Stimulated activated CD8-positive, alpha-beta memory T cell treated with anti-CD3 and anti-CD28 coated beads, Interleukin-12 subunit alpha, Interleukin-12 subunit beta, amount 100 ng/mL, for 1 hour (primary cell): ENCODE measurements at regions not wholly inside any gene's neighbourhood (a gene's known extent, or its start where the extent isn't known, plus 50 kb on each side); places are given as distances from the start of the nearest gene placed in this dataset.

ENCODE experiments used
- DNase-seq: peaks from one replicate; pipeline ENCODE4 v3.0.0-alpha.2; 2020; ENCODE audit warnings: low read depth

DNA sequence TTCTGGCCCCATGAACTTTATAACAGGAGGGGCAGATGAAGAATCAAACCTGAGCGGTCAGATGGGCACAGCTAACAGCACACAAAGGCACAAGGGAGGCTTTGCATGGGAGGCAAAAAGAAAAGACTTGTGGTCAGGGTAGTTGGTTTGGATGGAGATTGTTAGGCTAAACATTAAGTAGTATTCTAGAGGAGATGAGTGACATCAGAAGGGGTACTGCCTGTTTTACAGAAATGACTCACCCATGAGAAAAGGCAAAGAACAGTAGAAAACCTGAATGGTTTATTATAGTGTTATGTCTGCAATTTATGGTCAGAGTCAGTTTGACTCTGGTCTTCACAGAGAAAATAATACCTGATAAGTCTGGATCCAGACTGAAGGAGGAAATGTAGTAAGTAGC, 129.8 kb upstream of the KIRREL3 start:
- DNase-seq = no peak

DNA sequence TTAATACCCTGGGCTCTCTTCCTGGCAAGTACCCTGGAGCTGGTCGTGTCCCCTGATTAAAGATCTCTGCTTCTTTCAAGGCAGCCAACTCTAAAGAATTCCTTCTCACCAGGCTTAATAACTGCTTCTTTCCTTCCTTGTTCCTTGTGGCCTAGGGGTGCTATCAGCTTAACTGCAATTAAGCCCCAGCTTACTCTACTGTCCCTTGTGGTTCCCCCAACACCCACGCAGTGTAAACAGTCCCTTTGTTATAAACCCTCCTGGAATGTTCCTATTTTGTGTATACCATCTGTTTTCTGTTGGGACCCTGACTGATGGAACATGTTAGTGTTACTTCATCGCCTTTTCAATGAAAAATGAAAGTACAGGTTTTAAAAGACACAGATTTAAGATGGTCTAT, 126.4 kb upstream of the KIRREL3 start:
- DNase-seq = no peak

DNA sequence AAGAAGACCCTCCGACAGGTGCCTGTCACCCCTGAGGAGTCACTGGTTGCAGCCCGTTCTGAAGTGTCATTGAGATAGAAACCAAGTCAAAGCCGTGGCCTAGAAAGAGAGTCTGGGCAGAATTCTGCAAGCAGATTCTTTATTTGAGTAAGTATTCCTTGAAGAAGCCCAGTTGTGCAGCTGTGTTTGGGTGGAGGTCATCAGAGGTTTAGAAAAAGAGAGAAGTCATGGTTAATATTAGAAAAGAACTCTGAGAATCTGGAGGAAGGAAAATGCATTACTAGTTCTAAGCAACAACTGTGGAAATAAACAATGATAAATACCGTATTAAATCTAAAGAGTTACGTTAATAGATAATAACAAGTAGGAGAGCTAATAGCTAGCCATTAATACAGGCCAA, 118.8 kb upstream of the KIRREL3 start:
- no peak for DNase-seq

DNA sequence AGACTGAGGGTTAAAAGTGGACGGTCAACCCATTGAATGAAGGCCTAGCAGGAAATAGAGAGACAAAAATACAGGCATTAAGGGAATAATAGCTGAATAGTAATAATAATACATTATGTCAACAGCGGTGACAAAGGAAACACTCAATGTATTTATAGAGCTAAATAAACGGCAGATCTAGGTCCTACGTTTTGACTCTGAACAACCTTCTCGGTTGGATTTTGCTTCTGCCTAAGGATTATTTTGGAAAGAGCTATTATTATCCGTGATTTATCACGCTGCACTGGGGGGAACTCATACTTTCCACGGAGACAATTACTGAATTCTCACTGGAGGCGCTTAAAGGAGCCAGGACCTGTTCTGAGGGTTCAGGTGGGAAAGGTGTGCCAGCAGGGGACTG, 118.2 kb upstream of the KIRREL3 start:
- DNase-seq = no peak

DNA sequence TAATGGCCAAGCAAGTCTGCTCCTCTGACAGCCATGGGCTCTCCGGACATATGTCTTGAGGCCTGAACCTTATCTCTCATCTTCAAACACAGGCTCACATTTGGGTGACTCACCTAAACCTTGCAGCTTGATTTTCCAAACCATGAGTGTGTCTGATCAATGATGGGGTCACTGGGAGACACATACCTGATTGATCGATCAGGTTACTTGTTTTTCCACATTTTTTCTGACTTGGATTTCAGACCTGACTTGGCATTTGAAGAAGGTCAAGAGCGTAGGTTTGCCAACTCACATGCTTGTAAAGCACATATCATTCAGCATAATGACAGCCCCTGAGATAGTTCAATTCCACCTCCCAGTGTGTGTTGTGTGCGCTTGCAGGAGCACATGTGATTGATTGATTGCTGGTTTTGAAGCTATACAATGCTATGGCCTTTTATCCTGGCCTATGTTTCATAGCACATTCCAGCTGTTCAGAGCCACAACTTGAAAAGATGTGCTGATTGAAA, 116.7 kb upstream of the KIRREL3 start:
- no peak for DNase-seq

DNA sequence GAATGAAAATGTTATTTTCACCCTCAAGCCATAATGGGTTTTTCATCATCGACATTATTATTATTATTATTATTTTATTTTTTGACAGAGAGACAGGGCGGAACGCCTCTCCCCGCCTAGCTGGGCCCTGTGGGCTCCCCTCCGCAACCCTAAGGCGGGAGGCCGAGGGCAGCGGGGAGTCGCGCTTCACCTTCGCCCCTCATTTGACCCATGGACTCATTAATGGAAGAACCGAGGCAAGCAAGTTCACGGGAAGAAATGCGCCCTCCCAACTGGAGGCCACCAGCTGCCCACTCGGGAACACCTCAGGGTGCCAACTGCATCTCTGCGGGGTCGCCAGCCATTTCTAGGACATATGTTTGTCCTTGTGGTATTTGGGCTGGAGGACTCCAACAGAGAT, 115.3 kb upstream of the KIRREL3 start:
- no peak for DNase-seq

DNA sequence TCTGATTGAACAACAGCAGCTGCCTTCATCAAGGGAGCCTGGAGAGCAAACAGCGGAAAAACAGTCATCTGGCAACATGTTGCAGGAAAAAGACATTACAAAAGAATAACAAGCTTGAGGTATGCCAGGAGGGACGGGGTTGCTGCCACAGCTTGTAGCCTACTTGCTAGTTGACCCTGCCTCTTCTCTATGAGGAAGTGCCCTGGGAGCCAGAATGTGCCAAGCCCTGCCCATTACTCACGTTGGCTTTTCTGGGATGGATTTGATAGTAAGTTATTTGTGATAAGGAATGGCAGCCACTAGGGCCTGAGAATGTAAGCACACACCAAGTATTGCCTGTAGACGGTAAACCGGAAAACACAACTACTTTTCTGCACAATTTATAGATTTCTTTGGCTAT, 113.5 kb upstream of the KIRREL3 start:
- DNase-seq = no peak

DNA sequence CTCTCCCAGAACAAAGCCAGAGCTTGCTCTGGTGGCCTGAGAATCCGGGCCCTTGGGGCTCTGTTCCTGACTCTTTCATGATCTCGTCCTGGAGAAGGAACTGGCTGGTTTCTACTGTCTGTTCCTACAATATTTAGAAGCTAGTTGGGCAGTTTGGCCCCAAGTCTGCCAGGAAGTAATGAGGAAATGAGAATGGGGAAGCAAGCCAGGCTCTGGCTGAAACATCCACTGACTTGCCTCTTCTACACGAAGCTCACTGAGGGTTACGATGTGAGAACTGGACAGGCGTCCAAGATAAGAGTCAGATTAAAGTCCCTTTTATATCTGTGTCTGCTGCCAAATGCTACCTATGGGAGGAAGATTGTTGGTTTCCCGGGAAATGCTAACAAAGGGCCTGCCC, 110.0 kb upstream of the KIRREL3 start:
- no peak for DNase-seq

DNA sequence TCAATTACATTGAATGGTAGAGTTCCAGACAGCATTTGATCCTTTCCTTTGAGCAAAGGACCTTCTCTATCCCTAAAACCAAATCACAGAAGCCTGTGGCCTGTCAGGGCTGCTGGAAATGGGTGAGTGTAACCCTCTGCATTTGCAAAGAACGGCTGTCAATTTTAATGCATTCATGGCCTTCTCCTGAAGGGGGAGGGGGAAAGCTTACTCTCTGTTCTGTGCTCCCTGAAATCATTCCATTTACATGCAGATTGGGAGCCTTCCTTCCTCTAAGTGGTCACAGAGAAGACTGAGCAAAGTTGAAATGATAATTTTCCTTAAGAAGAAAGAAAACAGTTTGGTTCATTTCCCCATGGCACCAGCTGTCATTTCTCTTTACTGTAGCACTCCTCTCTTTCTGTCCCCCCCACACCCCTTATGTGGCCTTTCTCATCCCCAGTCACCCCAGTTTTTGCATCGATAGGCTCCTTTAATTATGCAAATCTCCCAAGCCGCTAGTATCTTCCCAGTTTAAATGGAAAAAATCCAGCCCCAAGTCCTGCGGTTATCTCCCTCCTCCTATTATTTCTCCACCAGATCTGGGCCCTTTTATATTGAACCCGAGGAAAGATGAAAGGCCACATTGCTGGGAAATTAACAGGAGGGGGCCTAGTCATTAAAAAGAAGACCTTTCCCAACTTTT, 109.4 kb upstream of the KIRREL3 start:
- DNase-seq = no peak

DNA sequence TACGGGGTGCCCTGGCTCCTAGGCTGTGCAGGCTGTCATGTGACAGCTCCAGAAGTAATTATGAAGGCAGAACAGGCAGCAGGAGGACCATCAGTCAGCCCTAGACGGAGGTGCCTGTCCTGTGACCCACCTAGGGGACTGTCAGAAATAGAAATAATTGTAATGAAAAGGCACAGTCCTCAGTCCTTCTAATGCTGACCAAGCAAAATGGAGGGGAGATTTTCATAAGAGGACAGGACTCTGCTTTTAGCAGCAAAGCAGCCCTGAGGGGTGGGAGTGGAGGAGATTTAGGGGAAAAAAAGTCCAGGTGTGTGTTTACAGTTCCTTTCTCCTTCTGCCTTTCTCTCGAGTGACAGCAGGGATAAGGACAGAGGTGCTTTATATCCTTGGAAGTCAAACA, 108.3 kb upstream of the KIRREL3 start:
- DNase-seq = no peak

DNA sequence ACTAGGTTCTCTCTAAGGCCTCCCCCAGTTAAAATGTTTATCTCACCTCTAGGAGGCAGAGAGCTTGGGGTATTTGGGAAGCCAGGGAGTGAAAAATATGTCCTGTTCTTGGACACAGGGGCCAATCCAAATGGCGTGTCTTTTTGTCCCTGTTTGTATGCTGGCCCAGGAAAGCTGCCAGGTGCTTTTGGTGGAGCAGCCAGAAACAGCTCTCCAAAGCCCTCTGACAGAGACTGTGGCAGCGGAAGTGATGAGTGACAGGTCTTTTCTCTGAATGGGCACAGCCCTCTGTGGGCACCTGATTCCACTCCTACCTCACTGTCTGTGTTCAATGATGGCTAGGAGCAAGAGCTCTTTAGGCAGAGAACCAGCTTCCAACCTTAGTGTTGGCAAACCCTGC, 106.4 kb upstream of the KIRREL3 start:
- no peak for DNase-seq

DNA sequence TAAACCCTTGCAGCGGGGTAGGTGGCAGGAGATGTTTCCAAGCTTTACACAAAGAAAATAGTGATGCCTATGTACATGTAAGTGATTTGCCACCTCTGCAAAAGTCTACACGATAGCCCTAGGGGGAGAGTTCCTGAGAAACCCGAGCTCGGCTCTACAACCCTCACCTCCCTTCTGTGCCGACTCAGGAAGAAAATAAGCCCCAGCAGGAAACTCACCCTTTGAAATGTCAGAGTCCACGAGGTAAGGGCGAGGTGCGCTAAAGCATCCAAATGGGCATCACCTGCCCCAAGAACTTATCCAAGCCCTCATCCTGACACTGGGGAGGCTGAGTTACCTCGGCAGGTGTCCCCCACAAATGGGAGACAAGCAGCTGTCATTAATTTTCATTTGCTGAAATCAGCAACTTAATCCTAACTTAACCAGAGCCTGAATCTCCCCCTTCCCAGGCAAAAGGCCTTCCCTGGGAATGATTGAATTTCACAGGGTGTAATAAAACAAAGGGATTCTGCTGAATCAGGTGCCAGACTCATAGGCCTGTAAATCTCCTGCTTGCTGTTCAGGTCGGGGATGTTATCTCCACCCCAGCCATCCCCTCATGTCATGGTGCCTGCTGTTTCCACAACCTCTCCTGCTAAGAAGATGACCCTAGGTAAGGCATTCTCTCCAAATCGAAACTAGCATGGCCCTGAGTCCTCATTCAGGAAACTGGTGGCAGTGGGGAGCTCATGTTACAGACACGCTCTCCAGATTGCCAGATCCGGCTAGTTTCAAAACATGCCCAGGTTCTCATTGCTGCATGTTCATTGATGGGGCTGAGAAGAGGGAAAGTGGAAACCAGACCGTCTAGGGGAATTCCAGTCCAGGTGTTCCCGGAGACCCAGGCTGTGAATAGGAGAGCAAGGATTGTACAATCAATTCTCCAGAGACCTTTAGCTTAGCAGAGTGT, 105.3 kb upstream of the KIRREL3 start:
- no peak for DNase-seq

DNA sequence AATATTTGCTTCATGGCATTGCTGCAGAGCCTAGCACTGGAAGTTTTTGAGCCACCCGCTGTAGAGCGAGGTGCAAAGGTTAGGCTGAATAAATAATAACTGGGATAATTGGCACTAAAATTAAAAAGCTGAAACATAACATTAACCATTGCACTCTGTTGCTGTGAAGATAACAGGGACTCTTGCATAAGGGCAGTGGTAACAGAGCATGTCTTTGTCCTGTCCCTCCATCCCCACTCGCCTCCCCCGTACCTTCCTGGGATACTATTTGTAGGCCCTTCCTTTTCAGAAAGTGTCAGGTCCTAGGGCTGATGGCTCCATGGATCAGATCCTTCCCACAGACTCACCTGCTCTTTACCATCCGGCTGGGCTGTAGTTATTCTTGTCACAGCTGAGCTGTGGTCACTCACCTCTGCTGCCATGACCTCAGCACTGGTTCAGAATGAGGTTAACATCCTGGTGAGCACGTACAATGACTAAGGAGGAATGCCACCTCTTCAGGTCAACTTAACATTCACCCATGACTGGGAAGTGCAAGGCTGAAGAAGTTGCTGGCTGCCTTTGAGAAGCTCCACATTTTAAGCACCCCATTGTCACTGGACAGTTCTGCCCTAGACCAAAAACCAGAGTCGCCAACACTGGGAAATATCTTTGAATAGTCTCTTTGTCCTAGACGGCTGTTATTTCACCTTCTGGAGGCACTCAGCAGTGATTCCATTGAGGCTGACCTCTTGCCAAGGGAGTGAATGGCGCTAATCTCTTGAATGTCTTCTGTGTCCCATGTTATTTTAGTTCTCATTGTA, 103.2 kb upstream of the KIRREL3 start:
- DNase-seq = no peak

DNA sequence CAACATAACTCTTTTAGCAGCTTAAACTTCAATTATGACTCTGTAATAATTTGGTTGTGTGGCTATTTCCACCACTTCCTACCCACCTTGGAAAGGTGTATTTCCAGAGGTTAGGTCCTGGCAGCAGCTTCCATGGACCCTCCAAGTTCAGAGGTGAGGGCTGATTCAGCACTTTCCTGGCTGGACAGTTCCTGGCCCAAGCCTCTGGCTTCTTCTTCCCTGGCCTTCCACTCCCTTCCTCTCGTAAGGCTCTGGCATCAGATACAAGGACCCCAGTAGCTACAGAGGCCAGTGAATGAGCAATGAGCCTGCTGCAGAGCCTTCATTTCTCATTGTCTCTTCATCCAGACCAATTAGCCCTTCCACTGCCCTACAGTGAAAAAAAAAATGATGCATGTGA, 98.1 kb upstream of the KIRREL3 start:
- DNase-seq = no peak

DNA sequence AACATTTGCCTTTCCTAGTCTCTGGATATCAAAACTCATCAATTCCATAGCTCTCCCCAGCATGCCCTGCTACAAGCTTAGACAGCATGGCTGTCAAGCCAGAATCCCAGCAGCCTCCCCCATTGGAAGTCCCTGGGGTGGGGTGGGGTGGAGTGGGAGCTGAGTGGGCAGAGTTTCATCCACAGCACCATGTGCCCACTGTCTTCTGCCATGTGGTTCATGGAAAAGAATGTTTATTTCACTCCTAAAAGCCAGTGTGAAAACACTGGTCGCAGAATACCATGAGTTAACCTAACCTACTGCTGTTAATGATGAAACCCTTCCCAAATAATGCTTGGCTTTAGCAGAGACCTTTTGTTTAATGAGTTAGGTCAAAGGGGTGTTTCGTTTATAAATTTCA, 80.2 kb upstream of the KIRREL3 start:
- no peak for DNase-seq

DNA sequence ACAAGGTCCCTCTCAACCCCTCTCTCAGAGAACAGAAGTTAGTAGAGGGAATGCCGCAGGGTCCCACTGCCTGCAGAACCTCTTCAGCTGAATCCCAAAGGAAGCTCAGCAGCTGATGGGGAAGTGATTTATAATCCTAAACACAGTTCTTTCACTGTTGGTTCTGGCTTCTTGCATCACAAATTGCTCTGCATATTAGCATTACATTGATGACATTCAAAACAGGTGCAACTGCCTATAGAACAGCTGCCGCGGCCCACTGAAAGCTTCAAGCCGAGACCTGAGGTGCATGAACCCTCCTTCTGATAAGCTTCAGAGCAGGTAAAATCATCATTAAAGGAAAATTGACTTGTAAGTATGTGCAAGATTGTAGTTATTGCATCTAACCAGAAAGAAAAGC, 75.2 kb upstream of the KIRREL3 start:
- DNase-seq = no peak

DNA sequence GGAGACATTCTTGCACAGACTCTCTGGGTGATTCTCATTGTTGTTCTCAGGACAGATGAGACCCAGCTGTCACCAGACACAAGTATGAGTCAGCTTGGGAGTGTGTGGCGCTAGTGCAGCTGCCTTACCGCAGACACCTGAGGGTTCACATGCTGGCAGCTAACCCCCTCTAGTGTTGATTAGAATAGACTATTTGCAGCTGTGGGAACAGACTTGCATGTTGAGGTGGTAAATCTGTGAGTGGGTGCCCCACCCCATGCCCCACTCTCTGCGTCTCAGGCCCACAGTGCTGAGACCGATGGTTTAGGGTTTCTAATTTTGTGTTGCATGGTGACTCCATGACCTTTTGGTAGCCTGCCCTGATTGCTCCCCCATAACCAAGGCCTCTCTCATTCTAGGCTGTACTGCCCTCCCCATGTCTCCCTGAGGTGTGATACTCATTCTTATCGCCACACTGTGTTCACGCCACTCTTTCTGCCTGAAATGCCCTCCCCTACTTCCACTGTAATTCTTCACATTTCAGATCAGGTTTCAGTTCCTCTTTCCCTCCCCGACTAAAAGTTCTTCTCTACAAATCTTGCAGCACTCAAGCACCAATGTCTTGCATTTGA, 73.7 kb upstream of the KIRREL3 start:
- DNase-seq = no peak

DNA sequence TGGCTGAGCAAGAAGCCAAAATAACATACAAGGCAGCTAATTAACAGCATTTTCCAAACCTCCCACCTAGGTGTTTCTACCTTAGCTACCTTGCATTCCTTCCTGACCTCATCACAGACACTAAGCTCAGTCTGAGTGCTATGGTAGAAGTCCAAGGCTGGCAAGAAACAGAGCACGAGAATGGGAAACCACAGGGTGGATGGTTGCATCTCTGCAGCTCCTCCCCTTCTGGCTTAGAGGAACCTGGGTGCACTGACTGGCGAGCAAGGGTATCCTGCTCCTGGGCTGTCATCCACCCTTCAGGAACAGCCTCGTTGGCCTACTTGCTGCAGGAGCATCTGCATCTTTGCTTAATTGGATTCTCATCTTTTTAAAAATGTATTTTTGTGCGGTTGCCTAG, 73.1 kb upstream of the KIRREL3 start:
- DNase-seq = no peak

DNA sequence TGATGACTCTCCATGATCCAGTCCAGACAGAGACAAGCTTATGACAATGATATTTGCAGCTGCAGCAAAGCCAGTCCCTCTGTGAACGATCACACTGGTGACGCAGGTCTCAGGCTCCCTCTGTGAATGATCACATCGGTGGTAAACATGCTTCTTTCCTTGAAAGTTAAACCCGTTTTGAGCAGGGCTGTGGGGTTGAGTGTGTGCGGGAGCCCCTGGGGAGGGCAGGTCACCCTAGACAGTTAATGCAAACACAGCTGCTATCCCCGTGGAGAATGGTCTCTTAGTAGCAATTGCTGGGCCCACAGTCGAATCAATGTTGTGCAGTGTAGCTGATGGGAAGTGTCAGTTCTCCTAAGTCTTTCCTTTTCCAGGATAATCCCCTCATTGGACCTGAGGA, 71.0 kb upstream of the KIRREL3 start:
- DNase-seq = no peak

DNA sequence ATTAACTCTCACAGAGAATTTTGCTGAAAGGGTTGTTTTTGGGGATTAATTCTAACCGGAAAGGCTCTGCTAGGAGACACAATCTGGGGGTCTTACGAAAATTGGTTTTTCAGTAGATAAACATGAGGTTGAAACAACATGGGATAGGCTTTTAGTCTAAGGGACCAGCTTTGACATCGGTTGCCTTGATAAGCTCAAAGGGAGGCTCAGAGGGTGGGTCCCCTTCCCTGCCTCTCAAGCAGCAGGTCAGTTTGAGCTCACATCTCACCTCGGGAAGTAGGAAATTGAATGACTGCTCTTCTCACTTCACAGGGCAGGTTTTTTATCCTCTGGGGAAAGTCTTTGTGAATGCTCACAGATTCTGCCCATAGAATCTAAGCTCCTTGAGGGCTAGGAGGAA, 70.2 kb upstream of the KIRREL3 start:
- no peak for DNase-seq

DNA sequence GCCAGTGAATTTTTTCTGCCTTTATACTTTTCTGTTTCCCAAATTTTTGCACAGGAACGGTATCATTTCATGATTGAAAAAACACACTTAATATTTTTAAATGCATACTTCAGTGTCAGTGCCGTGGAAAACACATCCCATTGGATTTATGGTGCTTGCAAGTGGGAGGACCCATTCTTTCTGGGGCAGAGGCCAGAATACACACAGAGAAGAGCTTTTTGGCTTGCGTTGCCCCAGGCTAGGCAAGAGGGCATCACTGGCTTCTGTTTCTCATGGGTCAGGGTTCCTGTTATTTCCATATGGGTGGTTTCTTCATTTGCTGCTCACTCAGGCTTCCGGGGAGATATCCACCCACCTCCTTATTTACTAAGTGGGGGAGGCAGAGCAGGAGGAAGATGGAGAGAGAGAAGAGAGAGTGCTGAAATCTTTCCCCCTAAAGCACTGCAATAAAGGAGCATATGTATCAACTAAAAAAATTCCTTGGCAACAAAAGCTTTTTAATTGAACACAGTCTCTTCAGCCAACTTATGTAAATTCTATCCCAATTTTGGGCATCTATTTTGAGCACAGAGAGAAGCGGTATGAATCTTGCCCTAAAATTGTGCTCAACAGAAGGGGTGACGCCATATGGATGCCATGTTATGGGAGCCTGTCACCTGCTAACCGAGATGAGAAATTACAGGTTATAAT, 66.0 kb upstream of the KIRREL3 start:
- DNase-seq = no peak

DNA sequence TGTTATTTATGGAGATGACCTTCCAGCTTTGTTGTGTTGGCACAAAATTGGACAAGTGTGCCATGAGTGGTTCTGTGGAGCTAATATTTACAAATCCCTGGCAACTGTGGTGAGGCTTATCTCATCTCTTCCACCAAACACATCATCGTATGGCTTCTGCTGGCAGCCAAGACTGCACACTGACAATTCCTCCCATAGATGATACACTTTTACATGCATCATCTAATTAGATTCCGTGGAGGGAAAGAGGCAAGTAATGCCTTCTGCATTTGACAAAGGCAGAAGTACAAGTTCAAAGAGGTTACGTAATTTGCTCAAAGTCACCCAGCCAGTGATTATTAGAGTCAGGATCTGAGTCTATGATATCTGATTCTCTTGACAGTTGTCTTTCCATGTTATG, 62.7 kb upstream of the KIRREL3 start:
- DNase-seq = no peak
